ELR (cell line): ENCODE measurements at regions not wholly inside any gene's neighbourhood (a gene's known extent, or its start where the extent isn't known, plus 50 kb on each side); places are given as distances from the start of the nearest gene placed in this dataset.
"Not testable (repeated sequence)": the region's sequence is repeated elsewhere in the genome, so short reads cannot be mapped to it uniquely, and the experiment has no call there.

Experiments
- DNase-seq: peaks from one replicate; pipeline ENCODE4 v3.0.0-alpha.2; 2015; ENCODE audit warnings: low read depth

- no peak for DNase-seq
Observed at GRCh38 chr12:131250028-131250950, 296.6 kb downstream of the ADGRD1 start.

DNA sequence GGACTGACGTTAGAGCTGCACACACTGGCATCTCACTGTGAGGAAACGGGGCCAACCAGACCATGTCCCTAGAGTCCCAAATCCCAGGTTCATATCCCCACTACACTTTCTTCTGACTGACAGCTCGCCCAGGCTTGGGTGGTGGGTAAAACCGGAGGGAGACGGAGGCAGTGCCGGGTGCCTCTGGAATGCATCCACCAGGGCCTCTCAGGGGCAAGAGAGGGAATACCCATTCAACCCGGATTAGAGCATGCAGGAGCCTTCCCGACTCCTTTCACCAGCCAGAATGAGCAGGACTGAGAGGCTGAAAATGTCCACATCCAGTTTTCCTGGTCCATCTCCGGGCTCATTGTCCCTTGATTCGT is 297.2 kb downstream of the ADGRD1 start:
- DNase-seq = no peak

- DNase-seq = no peak
Observed at GRCh38 chr12:131251336-131252101, 297.8 kb downstream of the ADGRD1 start.

DNA sequence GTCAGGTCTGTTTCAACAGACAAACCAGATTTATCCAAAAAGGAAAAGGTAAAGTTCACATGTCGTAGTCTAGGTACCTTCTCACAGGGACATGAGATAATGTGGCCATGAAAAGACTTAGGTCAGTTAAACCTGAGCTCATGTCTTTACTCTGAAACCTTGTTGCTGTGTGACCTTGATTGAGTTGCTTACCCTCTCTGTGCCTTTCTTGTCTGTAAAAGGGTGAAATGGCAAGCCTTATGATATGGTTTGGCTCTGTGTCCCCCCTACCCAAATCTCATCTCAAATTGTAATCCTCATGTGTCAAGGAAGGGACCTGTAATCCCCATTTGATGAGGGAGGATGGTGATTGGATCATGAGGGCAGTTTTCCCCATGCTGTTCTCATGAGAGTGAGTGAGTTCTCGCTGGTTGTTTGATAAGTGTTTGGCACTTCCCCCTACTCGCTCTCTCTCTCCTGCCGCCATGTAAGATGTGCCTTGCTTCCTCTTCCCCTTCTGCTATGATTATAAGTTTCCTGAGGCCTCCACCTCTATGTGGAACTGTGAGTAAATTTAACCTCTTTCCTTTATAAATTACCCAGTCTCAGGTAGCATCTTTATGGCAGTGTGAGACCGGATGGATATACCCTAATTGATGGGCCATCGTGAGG is 299.8 kb downstream of the ADGRD1 start:
- DNase-seq = no peak

- no peak for DNase-seq
Observed at GRCh38 chr12:131254374-131254773, 300.7 kb downstream of the ADGRD1 start.

DNA sequence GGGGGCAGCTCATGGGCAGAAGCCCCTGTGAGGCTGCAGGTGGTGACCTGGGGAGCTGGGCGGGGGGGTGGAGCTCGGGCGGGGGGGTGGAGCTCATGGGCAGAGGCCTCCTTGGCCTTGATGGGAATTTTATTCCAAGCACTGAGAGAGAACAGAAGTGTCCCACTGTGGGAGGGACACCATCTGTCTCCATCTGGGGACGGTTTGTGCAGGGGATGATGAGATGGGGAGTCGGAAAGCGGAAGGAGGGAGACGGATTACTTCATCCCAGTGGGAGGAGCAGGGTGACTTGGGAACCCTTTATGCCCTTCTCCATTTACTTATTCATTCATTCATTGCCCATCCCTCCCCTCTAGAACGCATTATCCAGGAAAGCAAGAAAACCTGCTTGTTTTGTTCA is 304.7 kb downstream of the ADGRD1 start:
- no peak for DNase-seq

DNA sequence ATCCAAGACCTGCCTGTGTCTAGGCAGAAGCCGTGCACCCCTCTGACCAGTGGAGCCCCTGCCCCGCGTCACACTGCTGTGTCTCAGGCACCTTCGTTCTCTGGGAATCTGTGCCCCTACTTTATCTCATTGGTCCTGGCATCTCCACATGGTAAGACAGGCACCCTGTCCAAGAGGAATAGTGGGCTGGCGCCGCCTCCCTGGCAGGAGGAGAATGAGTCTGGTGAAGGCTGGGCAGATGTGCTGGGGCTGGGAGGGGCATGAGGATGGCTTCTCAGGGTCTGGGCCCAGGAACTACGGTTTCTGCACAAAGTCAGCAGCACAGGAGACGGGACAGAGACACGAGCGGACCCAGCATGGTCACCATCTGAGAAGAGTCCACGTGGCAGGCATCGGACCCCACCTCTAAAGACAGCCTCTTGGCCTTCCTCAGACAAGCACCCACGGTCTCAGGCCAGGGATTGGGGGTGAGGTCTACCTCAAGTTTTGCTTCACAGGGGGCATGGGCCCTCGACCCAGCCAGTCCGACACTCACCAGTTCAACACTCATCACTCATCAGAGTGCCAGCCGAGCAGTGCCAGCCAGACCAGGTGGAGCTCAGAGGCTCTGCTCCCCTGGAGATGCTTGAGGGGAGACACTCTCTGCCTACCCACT is 306.7 kb downstream of the ADGRD1 start:
- no peak for DNase-seq

GRCh38 chr12:131260954-131261353 is 307.2 kb downstream of the ADGRD1 start:
- no peak for DNase-seq

DNA sequence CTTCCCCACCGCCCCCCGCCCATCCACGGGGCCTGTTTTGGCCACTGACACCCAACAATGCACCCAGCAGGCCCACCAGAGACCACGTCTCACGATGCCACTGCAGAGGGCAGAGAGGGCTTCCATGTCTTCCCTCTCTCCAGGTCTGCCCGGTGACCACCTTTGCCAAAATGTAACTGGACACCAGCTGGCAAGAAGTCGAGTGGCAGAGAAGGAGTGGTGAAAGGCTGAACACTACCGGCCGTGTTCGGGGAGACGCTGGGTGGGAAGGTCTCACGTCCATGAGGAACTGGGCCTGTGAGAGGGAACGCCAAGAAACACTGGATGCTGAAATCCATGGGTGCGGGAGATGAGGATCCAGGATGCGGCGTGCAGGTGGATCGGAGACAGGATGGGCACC is 308.2 kb downstream of the ADGRD1 start:
- no peak for DNase-seq

DNA sequence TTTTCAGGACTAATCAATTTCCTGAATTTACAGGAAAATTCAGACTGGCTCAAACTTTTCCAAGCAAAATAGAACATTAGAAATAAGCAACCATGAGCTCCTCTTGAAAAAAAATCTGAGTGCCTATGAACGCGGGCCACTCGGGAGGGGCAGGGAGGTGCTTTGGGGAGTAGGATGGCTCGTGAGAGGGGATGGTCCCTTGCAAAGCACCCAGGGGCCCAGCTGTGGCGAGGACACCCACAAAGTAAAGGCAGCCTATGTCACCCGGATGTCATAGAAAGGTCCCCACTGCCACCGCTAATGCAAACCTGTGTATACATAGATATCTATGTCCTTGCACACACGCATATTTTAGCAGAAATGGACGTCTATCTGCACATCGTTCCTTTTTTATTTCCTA is 309.9 kb downstream of the ADGRD1 start:
- no peak for DNase-seq

DNA sequence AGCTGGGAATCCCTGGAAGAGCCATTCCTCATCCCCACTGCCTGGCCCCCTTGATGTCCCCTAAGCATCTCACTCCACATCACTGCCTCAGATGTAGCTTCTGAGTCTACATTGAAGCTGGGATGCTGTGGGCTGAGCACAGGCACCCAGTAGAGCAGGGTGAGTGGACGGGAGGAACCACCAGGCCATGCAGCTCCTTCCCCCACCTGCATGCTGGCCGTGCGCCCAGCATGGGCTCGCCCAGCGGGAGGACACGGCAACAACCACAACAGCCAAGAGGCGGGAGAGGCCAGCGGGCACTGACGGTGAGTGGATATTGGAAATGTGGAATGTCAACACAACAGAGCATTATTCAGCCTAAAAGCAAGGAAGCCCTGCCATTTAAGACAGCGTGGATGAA is 310.9 kb downstream of the ADGRD1 start:
- no peak for DNase-seq

GRCh38 chr12:131266591-131267467 is 313.1 kb downstream of the ADGRD1 start:
- DNase-seq = no peak

DNA sequence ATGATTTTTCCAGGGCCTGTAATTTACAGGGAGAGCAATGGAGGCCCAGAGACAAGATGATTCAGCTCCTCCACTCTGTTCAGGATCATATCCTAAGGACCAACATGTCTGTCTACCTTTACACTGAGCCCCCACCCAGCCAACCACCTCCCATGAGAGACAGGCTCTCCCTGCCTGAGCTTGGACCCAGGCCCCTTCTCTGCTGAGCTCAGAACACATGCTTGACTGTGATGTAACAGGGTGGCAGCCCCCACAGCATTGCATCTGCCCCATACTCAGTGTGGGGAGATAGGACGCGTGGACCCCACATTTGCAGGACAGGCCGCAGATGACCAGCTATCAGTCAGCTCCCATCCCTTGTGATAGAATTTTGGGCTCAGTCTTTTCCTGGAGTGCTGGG is 313.9 kb downstream of the ADGRD1 start:
- DNase-seq = no peak

DNA sequence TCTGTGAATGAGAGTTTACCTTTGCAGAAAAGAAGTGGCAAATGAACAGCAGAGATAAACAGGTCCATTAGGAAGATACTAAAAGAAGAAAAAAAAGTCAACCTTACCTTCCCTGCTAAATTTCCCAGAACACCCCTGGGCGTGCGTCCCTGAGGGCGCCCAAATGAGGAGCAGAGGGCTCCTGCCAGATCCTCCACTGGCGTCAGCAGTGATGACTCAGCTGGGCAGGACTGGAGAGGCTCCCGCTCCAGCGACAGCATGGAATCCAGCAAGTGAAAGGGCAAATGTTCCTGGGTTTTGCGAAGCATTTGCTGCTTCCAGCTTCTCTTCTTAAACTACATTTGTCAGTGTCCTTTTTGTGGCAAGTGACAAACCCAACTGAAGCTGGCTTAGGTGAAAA is 314.4 kb downstream of the ADGRD1 start:
- DNase-seq = not testable (repeated sequence)

DNA sequence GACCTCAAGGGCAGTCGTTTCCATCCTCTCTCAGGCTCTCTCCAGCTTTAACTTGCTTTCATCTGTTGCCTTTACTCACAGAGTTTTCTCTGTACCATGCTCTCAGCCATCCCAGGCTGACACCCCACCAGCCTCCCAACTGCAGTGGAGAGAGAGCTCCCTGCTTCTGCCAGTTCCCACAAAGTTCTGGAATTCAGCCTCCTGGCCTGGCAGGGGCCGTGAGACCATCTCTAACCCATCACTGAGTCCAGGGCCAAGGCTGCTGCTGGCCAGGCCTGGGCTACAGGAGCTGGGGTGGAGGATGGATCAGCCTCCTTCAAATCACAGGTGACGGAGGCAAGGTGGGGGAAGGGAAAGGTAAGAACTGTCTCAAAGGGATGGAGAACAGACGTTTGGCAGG is 314.9 kb downstream of the ADGRD1 start:
- not testable (repeated sequence) for DNase-seq

- DNase-seq = no peak
Observed at GRCh38 chr12:131269551-131269950, 315.8 kb downstream of the ADGRD1 start.

GRCh38 chr12:131269977-131270376 is 316.3 kb downstream of the ADGRD1 start:
- not testable (repeated sequence) for DNase-seq

- DNase-seq = no peak
Observed at GRCh38 chr12:131271724-131272123, 318.0 kb downstream of the ADGRD1 start.

- not testable (repeated sequence) for DNase-seq
Observed at GRCh38 chr12:131272283-131272814, 318.6 kb downstream of the ADGRD1 start.

GRCh38 chr12:131273291-131273845 is 319.7 kb downstream of the ADGRD1 start:
- DNase-seq = no peak

GRCh38 chr12:131274061-131274460 is 320.4 kb downstream of the ADGRD1 start:
- DNase-seq = no peak
